ENCODE measurements at regions not wholly inside any gene's neighbourhood (a gene's known extent, or its start where the extent isn't known, plus 50 kb on each side); places are given as distances from the start of the nearest gene placed in this dataset. TPM values are rescaled to one million over a fixed set of nuclear protein-coding genes. Genes with fewer than 3 reads are reported as not detected.

Small RNAs in the stretch of these regions (small RNA-seq; reads per million reads assigned to genes)
- gene RNA5SP283 (ENCODE audit: low replicate concordance): not detected

All from temporal lobe (tissue), 1 donor.